ENCODE measurements at regions not wholly inside any gene's neighbourhood (a gene's known extent, or its start where the extent isn't known, plus 50 kb on each side); places are given as distances from the start of the nearest gene placed in this dataset.

DNA sequence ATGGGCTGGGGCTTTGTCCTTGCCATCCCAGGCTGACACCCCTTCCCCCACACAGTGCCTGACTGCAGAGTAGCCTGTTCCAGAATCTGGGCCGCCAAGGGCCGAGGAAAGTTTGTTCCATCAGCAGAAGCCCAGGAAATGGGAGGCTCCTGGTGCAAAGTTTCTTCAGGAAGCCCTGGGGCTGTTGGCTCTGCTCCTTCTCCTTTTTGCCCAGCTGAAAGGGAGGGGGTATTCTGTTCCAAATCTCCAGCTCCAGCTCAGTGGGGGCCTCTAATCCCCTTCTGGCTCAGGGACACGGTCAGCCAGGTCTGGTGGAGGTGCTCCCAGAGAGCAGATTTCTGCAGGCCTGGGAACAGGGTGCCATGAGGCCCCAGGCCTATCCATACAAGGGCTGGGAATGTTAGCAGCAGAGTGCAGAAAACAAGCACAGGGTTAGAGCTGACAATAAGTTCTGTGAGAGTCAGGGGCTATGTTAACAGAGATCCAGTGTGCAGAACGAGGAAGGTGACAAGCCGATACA, 399.5 kb downstream of the RPS24 start:
- TF ChIP-seq, protein P1, sequence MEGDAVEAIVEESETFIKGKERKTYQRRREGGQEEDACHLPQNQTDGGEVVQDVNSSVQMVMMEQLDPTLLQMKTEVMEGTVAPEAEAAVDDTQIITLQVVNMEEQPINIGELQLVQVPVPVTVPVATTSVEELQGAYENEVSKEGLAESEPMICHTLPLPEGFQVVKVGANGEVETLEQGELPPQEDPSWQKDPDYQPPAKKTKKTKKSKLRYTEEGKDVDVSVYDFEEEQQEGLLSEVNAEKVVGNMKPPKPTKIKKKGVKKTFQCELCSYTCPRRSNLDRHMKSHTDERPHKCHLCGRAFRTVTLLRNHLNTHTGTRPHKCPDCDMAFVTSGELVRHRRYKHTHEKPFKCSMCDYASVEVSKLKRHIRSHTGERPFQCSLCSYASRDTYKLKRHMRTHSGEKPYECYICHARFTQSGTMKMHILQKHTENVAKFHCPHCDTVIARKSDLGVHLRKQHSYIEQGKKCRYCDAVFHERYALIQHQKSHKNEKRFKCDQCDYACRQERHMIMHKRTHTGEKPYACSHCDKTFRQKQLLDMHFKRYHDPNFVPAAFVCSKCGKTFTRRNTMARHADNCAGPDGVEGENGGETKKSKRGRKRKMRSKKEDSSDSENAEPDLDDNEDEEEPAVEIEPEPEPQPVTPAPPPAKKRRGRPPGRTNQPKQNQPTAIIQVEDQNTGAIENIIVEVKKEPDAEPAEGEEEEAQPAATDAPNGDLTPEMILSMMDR (IDR thresholded peaks at IDR 0.05; ENCODE audit: poor library complexity, severe bottlenecking) = no peak
- Histone ChIP-seq H3K9me3 (ENCODE audit: severe bottlenecking) (no peaks in the 10 kb centered on the region), H3K27me3 (ENCODE audit: insufficient read depth, poor library complexity, severe bottlenecking) (peaks cover 14% of the 10 kb centered on the region), H3K36me3 (ENCODE audit: low read depth) (no peaks in the 10 kb centered on the region), H3K4me1 (ENCODE audit: insufficient read depth, poor library complexity, severe bottlenecking) (no peaks in the 10 kb centered on the region), H3K27ac (ENCODE audit: poor library complexity, severe bottlenecking) (no peak overlapping the region), H3K4me3 (ENCODE audit: severe bottlenecking) (no peak overlapping the region)
- DNase-seq (ENCODE audit: low spot score) (no peak), ATAC-seq (ENCODE audit: low read depth) (no peak)

DNA sequence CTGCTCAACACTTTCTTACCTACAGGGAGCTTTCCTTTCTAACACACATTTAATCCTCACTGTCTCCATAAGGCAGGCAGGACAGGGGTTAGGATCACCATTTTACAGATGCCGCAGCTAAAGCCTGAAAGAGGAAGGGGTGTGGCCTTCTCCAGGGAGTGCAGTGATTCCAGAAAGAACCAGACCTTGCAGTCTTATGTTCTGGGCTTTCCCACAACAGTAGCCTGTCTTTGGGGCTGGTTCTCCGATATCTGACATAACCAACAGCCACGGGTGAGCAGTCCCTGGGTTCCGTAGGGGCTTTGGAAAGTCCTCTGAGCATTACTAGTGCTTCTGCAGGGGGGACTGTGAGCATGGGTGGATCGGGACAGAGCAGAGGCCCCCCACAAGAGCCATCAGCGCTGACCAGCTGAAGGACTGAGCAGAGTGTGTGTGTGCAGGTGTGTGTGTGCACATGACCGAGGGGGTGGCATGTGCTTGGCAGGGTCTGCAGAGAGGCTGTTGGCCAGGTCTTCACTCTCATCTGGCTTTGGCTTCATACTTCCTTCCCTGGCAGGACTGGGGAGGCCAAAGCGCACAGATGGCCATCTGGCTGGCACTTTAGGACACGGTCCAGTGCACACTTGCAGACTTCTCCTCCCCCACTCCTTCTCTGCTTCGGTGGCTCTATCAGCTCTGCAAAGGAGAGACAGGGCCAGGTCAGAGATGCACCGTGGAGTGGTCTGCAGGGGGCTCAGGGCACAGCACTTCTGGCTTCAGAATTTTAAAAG, 400.3 kb downstream of the RPS24 start:
- H3K27ac ChIP-seq (ENCODE audit: poor library complexity, severe bottlenecking) = no peak overlapping the region
- ATAC-seq (ENCODE audit: low read depth) (no peak), DNase-seq (ENCODE audit: low spot score) (no peak)
- peaks cover 12% of the 10 kb centered on the region for H3K27me3 ChIP-seq (ENCODE audit: insufficient read depth, poor library complexity, severe bottlenecking)
- H3K4me1 ChIP-seq (ENCODE audit: insufficient read depth, poor library complexity, severe bottlenecking) = no peaks in the 10 kb centered on the region
- no peaks in the 10 kb centered on the region for H3K36me3 ChIP-seq (ENCODE audit: low read depth)
- H3K4me3 ChIP-seq (ENCODE audit: severe bottlenecking) = no peak overlapping the region
- TF ChIP-seq, protein P1 (IDR thresholded peaks at IDR 0.05; ENCODE audit: poor library complexity, severe bottlenecking) = no peak
- H3K9me3 ChIP-seq (ENCODE audit: severe bottlenecking) = no peaks in the 10 kb centered on the region

DNA sequence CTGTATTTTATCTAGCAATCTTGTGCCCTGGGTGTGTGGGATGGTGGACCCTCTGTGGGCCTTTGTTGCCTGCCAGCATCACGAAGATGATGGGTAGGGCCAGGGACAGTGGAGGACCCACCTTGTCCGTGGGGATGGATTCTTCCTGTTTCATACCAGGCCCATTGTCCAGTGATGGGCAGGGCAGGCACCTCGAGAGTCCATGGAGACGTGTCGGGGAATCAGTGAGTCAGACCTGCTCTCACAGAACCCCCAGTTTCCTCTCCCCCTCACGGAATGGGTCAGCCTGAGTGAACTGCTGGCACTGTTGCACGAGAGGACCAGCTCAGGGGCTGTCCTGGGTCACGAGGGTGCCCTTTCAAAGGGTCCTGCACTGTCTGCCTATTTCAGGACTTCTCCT, 401.2 kb downstream of the RPS24 start:
- H3K27ac ChIP-seq (ENCODE audit: poor library complexity, severe bottlenecking) = no peak overlapping the region
- H3K9me3 ChIP-seq (ENCODE audit: severe bottlenecking) = no peaks in the 10 kb centered on the region
- H3K4me1 ChIP-seq (ENCODE audit: insufficient read depth, poor library complexity, severe bottlenecking) = no peaks in the 10 kb centered on the region
- ATAC-seq (ENCODE audit: low read depth) = no peak
- H3K4me3 ChIP-seq (ENCODE audit: severe bottlenecking) = no peak overlapping the region
- H3K36me3 ChIP-seq (ENCODE audit: low read depth) = no peaks in the 10 kb centered on the region
- H3K27me3 ChIP-seq (ENCODE audit: insufficient read depth, poor library complexity, severe bottlenecking) = peaks cover 8% of the 10 kb centered on the region
- TF ChIP-seq, protein P1 (IDR thresholded peaks at IDR 0.05; ENCODE audit: poor library complexity, severe bottlenecking) = no peak
- DNase-seq (ENCODE audit: low spot score) = no peak

DNA sequence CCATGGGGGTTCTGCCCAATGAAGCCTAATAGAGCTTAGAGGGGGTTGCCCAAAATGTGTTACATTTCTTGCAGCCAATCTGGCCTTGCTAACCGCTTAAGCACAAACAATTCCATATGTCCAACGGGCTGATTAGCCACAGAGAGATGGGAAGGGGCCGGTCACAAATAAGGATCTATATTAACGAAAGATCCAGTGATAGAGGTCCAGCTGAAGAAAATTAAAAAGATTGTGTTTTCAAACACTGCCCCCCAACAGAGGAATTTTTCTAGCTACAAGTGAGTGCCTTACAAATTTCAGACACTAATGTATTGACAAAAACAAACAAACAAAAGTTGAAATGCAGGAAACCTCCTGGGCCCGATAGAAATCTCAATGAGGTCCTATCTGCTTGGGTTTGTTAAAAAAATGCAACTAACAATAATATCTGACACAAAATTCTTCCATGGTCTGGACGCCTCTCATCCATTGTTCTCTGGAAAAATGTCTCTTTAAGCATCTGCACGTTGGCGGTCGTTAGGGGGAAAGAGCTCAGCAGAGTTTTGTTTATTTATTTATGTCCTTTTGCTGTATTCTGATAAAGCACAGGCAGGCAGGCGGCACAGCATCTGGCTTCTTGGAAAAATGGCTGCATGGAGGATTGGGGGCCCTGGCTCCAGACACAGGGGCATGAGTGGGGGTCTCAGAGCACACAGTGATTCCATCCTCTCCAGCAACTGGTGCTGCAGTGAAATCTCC, 402.0 kb downstream of the RPS24 start:
- TF ChIP-seq, protein P1 (IDR thresholded peaks at IDR 0.05; ENCODE audit: poor library complexity, severe bottlenecking) = no peak
- H3K4me1 ChIP-seq (ENCODE audit: insufficient read depth, poor library complexity, severe bottlenecking) = no peaks in the 10 kb centered on the region
- no peaks in the 10 kb centered on the region for H3K36me3 ChIP-seq (ENCODE audit: low read depth)
- DNase-seq (ENCODE audit: low spot score) = no peak
- H3K4me3 ChIP-seq (ENCODE audit: severe bottlenecking) = no peak overlapping the region
- H3K9me3 ChIP-seq (ENCODE audit: severe bottlenecking) = no peaks in the 10 kb centered on the region
- no peak for ATAC-seq (ENCODE audit: low read depth)
- no peak overlapping the region for H3K27ac ChIP-seq (ENCODE audit: poor library complexity, severe bottlenecking)
- H3K27me3 ChIP-seq (ENCODE audit: insufficient read depth, poor library complexity, severe bottlenecking) = peaks cover 3% of the 10 kb centered on the region
